SK-N-SH treated with all-trans-retinoic acid at 6 μM for 48 hours (cell line): ENCODE measurements at regions not wholly inside any gene's neighbourhood (a gene's known extent, or its start where the extent isn't known, plus 50 kb on each side); places are given as distances from the start of the nearest gene placed in this dataset.

Experiments
- ATAC-seq: fragments of 200-7000 bp; cut with Tn5 transposase; 3 replicates; pipeline ENCODE4 v1.9.1; 2020; ENCODE audit warnings: mild to moderate bottlenecking, moderate library complexity
- ARNTL ChIP-seq: fragments of 450-650 bp; formaldehyde crosslinking; IDR thresholded peaks from 2 replicates; pipeline ENCODE4 v1.5.0; 2020; ENCODE audit warnings: low read depth, mild to moderate bottlenecking, moderate library complexity, borderline replicate concordance
- BACH2 ChIP-seq: fragments of 250-450 bp; sonication (Bioruptor Pico); IDR thresholded peaks from 2 replicates; pipeline ENCODE4 v1.9.0; 2021; ENCODE audit warnings: mild to moderate bottlenecking, borderline replicate concordance
- CSDC2 ChIP-seq: fragments of 250-450 bp; sonication (Bioruptor Pico); IDR thresholded peaks from 2 replicates; pipeline ENCODE4 v1.5.0; 2020; ENCODE audit warnings: mild to moderate bottlenecking, moderate library complexity
- ESRRG ChIP-seq: fragments of 250-450 bp; sonication (Bioruptor Pico); IDR thresholded peaks from 2 replicates; pipeline ENCODE4 v1.6.1; 2021; ENCODE audit warnings: mild to moderate bottlenecking
- GLIS3 ChIP-seq: fragments of 250-450 bp; sonication (Bioruptor Pico); IDR thresholded peaks from 2 replicates; pipeline ENCODE4 v1.5.0; 2020; ENCODE audit warnings: mild to moderate bottlenecking, moderate library complexity
- ISL1 ChIP-seq: fragments of 250-450 bp; sonication (Bioruptor Pico); IDR thresholded peaks from 2 replicates; pipeline ENCODE4 v2.1.2; 2022; ENCODE audit warnings: mild to moderate bottlenecking, moderate library complexity
- OSR1 ChIP-seq: fragments of 250-450 bp; sonication (Bioruptor Pico); IDR thresholded peaks from 2 replicates; pipeline ENCODE4 v1.8.0; 2022; ENCODE audit warnings: moderate library complexity, mild to moderate bottlenecking, inconsistent platforms
- POU6F1 ChIP-seq: fragments of 250-450 bp; sonication (Bioruptor Pico); IDR thresholded peaks from 2 replicates; pipeline ENCODE4 v1.8.0; 2021; ENCODE audit warnings: low read depth, mild to moderate bottlenecking, moderate library complexity, borderline replicate concordance
- PPARA ChIP-seq: fragments of 250-450 bp; sonication (Bioruptor Pico); IDR thresholded peaks from 2 replicates; pipeline ENCODE4 v1.5.0; 2020; ENCODE audit warnings: mild to moderate bottlenecking, borderline replicate concordance
- RARB ChIP-seq: fragments of 250-450 bp; sonication (Bioruptor Pico); IDR thresholded peaks from 2 replicates; pipeline ENCODE4 v1.8.0; 2021; ENCODE audit warnings: mild to moderate bottlenecking, moderate library complexity
- SNAI2 ChIP-seq: fragments of 250-450 bp; sonication (Bioruptor Pico); IDR thresholded peaks from 2 replicates; pipeline ENCODE4 v1.5.0; 2020; ENCODE audit warnings: mild to moderate bottlenecking, moderate library complexity
- TCF4 ChIP-seq: fragments of 250-450 bp; sonication (Bioruptor Pico); IDR thresholded peaks from 2 replicates; pipeline ENCODE4 v1.8.0; 2021; ENCODE audit warnings: mild to moderate bottlenecking, moderate library complexity, borderline replicate concordance
- TOX ChIP-seq: fragments of 250-450 bp; sonication (Bioruptor Pico); IDR thresholded peaks from 2 replicates; pipeline ENCODE4 v1.8.0; 2021; ENCODE audit warnings: mild to moderate bottlenecking, moderate library complexity, borderline replicate concordance
- ZC3H10 ChIP-seq: fragments of 250-450 bp; sonication (Bioruptor Pico); IDR thresholded peaks from 2 replicates; pipeline ENCODE4 v1.5.1; 2021; ENCODE audit warnings: mild to moderate bottlenecking, moderate library complexity
- ZFP3 ChIP-seq: fragments of 250-450 bp; sonication (Bioruptor Pico); IDR thresholded peaks from 2 replicates; pipeline ENCODE4 v1.5.0; 2020; ENCODE audit warnings: mild to moderate bottlenecking, moderate library complexity
- ZFP30 ChIP-seq: fragments of 450-650 bp; formaldehyde crosslinking; IDR thresholded peaks from 2 replicates; pipeline ENCODE4 v1.5.0; 2022; ENCODE audit warnings: mild to moderate bottlenecking, moderate library complexity
- ZNF8 ChIP-seq: fragments of 450-650 bp; formaldehyde crosslinking; IDR thresholded peaks from 2 replicates; pipeline ENCODE4 v1.5.0; 2020; ENCODE audit warnings: mild to moderate bottlenecking, moderate library complexity
- TF ChIP-seq, protein P1 (sequence below): fragments of 250-450 bp; sonication (Bioruptor Pico); IDR thresholded peaks from 2 replicates; pipeline ENCODE4 v1.5.0; 2020; ENCODE audit warnings: mild to moderate bottlenecking, moderate library complexity
- TF ChIP-seq, protein P2 (sequence below): fragments of 250-450 bp; sonication (Bioruptor Pico); IDR thresholded peaks from 2 replicates; pipeline ENCODE4 v1.5.1; 2020; ENCODE audit warnings: low read depth, mild to moderate bottlenecking, moderate library complexity
- TF ChIP-seq, protein P3 (sequence below): fragments of 250-450 bp; sonication (Bioruptor Pico); IDR thresholded peaks from 2 replicates; pipeline ENCODE4 v1.5.1; 2021; ENCODE audit warnings: mild to moderate bottlenecking, moderate library complexity
- TF ChIP-seq, protein P4 (sequence below): fragments of 250-450 bp; sonication (Bioruptor Pico); IDR thresholded peaks from 2 replicates; pipeline ENCODE4 v1.8.0; 2020; ENCODE audit warnings: mild to moderate bottlenecking, moderate library complexity, borderline replicate concordance

GRCh38 chr2:51595836-51596235 lies 563.9 kb upstream of the NRXN1 start:
- TF ChIP-seq TCF4 (no peak), OSR1 (CRISPR knock-in tag) (no peak), BACH2 (no peak), TOX (CRISPR knock-in tag) (no peak), ISL1 (CRISPR knock-in tag) (no peak), POU6F1 (no peak), ZNF8 (CRISPR knock-in tag) (no peak), ZC3H10 (CRISPR knock-in tag) (no peak), GLIS3 (CRISPR knock-in tag) (no peak), ESRRG (CRISPR knock-in tag) (no peak), SNAI2 (no peak)
- TF ChIP-seq, protein P1, sequence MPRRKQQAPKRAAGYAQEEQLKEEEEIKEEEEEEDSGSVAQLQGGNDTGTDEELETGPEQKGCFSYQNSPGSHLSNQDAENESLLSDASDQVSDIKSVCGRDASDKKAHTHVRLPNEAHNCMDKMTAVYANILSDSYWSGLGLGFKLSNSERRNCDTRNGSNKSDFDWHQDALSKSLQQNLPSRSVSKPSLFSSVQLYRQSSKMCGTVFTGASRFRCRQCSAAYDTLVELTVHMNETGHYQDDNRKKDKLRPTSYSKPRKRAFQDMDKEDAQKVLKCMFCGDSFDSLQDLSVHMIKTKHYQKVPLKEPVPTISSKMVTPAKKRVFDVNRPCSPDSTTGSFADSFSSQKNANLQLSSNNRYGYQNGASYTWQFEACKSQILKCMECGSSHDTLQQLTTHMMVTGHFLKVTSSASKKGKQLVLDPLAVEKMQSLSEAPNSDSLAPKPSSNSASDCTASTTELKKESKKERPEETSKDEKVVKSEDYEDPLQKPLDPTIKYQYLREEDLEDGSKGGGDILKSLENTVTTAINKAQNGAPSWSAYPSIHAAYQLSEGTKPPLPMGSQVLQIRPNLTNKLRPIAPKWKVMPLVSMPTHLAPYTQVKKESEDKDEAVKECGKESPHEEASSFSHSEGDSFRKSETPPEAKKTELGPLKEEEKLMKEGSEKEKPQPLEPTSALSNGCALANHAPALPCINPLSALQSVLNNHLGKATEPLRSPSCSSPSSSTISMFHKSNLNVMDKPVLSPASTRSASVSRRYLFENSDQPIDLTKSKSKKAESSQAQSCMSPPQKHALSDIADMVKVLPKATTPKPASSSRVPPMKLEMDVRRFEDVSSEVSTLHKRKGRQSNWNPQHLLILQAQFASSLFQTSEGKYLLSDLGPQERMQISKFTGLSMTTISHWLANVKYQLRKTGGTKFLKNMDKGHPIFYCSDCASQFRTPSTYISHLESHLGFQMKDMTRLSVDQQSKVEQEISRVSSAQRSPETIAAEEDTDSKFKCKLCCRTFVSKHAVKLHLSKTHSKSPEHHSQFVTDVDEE = no peak
- TF ChIP-seq, protein P2, sequence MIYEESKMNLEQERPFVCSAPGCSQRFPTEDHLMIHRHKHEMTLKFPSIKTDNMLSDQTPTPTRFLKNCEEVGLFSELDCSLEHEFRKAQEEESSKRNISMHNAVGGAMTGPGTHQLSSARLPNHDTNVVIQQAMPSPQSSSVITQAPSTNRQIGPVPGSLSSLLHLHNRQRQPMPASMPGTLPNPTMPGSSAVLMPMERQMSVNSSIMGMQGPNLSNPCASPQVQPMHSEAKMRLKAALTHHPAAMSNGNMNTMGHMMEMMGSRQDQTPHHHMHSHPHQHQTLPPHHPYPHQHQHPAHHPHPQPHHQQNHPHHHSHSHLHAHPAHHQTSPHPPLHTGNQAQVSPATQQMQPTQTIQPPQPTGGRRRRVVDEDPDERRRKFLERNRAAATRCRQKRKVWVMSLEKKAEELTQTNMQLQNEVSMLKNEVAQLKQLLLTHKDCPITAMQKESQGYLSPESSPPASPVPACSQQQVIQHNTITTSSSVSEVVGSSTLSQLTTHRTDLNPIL (CRISPR knock-in tag) = no peak
- TF ChIP-seq, protein P3, sequence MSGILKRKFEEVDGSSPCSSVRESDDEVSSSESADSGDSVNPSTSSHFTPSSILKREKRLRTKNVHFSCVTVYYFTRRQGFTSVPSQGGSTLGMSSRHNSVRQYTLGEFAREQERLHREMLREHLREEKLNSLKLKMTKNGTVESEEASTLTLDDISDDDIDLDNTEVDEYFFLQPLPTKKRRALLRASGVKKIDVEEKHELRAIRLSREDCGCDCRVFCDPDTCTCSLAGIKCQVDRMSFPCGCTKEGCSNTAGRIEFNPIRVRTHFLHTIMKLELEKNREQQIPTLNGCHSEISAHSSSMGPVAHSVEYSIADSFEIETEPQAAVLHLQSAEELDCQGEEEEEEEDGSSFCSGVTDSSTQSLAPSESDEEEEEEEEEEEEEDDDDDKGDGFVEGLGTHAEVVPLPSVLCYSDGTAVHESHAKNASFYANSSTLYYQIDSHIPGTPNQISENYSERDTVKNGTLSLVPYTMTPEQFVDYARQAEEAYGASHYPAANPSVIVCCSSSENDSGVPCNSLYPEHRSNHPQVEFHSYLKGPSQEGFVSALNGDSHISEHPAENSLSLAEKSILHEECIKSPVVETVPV = no peak
- TF ChIP-seq, all 23 proteins: peak for 0
- no peak for ATAC-seq

GRCh38 chr2:51581636-51582267 lies 549.8 kb upstream of the NRXN1 start:
- TF ChIP-seq BACH2 (no peak), ISL1 (CRISPR knock-in tag) (no peak), ZFP30 (CRISPR knock-in tag) (no peak)
- TF ChIP-seq, all 23 proteins: peak for 0
- no peak for ATAC-seq

DNA sequence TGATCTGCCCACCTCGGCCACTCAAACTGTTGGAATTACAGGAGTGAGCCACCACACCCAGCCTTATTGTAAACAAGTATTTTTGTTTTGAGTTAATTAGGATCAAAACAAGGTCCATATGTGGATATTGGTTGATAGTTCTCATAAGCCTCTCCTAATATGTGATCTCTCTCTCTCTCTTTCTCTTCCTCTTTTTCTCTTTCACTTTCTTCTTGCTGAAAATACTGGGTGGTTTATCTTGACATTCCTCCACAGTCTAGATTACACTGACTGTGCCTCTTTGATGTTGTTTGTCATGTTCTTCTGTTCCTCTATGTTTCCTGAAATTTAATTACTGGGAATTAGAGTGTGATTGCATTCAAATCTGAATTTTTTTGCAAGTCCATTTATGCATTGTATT lies 547.5 kb upstream of the NRXN1 start:
- ATAC-seq = no peak

More for the DNA sequence above, 547.5 kb upstream of the NRXN1 start:
- no peak for TF ChIP-seq ARNTL
- no peak for TF ChIP-seq BACH2
- no peak for TF ChIP-seq CSDC2 (CRISPR knock-in tag)
- no peak for TF ChIP-seq OSR1 (CRISPR knock-in tag)
- TF ChIP-seq, protein P4, sequence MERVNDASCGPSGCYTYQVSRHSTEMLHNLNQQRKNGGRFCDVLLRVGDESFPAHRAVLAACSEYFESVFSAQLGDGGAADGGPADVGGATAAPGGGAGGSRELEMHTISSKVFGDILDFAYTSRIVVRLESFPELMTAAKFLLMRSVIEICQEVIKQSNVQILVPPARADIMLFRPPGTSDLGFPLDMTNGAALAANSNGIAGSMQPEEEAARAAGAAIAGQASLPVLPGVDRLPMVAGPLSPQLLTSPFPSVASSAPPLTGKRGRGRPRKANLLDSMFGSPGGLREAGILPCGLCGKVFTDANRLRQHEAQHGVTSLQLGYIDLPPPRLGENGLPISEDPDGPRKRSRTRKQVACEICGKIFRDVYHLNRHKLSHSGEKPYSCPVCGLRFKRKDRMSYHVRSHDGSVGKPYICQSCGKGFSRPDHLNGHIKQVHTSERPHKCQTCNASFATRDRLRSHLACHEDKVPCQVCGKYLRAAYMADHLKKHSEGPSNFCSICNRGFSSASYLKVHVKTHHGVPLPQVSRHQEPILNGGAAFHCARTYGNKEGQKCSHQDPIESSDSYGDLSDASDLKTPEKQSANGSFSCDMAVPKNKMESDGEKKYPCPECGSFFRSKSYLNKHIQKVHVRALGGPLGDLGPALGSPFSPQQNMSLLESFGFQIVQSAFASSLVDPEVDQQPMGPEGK (CRISPR knock-in tag) = no peak
- TF ChIP-seq ISL1 (CRISPR knock-in tag) = no peak
- no peak for TF ChIP-seq GLIS3 (CRISPR knock-in tag)
- TF ChIP-seq RARB = no peak
- no peak for TF ChIP-seq ZC3H10 (CRISPR knock-in tag)
- TF ChIP-seq TCF4 = no peak
- no peak for TF ChIP-seq ZFP30 (CRISPR knock-in tag)
- no peak for TF ChIP-seq SNAI2
- TF ChIP-seq, protein P1 = no peak
- no peak for TF ChIP-seq ZFP3
- no peak for TF ChIP-seq PPARA (CRISPR knock-in tag)
- no peak for TF ChIP-seq ESRRG (CRISPR knock-in tag)
